ENCODE measurements at regions not wholly inside any gene's neighbourhood (a gene's known extent, or its start where the extent isn't known, plus 50 kb on each side); places are given as distances from the start of the nearest gene placed in this dataset.

GRCh38 chr5:115469904-115470516 is 74.6 kb downstream of the FEM1C start:
- no peak for DNase-seq
- peaks cover 14% of the 10 kb centered on the region for H3K4me1 ChIP-seq (ENCODE audit: insufficient read depth, low read length)
- H3F3A ChIP-seq (ENCODE audit: low read length, unreplicated experiment): no peaks in the 10 kb centered on the region
- H3K27me3 ChIP-seq (ENCODE audit: low read length): no peaks in the 10 kb centered on the region
- H3K27ac ChIP-seq (ENCODE audit: low read length): no peak overlapping the region
- BruUV-seq (replicated peaks): no TSS peak
- ChIA-PET CTCF (no interaction called here), POLR2A (ENCODE audit: unreplicated experiment) (no interaction called here)
- no peaks in the 10 kb centered on the region for H3K36me3 ChIP-seq (ENCODE audit: low read depth, low read length)
- intact Hi-C loops (cut with micrococcal nuclease): no loop called here
- H3K4me3 ChIP-seq (ENCODE audit: low read length): no peak overlapping the region
- 0 out of 2 replicates have a peak, but pooled peaks cover 4% of the 10 kb centered on the region for H3K9me2 ChIP-seq (replicated peaks; ENCODE audit: low read length)
- H3K79me2 ChIP-seq (ENCODE audit: low read length): no peaks in the 10 kb centered on the region
- no peaks in the 10 kb centered on the region for H3K9me3 ChIP-seq (ENCODE audit: low read length)
- H2AFZ ChIP-seq (ENCODE audit: low read length): no peak overlapping the region
- no peaks in the 10 kb centered on the region for H4K20me1 ChIP-seq (ENCODE audit: low read length)
- H3K9ac ChIP-seq (ENCODE audit: low read length): no peak overlapping the region
- no peak for ATAC-seq
- no peak overlapping the region for H3K4me2 ChIP-seq (ENCODE audit: low read length)
- TF ChIP-seq EZH2phosphoT487 (IDR thresholded peaks at IDR 0.05; ENCODE audit: borderline replicate concordance, low read length) (no peak), EZH2 (IDR thresholded peaks at IDR 0.05; ENCODE audit: low read length, unreplicated experiment) (no peak), CTCF (conservative IDR thresholded peaks at IDR 0.05; ENCODE audit: low read depth, low read length) (no peak)

GRCh38 chr5:115467628-115468027 is 76.9 kb downstream of the FEM1C start:
- peak; percentile 78 for ATAC-seq
- Histone ChIP-seq H3K9me2 (replicated peaks; ENCODE audit: low read length) (no peaks in the 10 kb centered on the region), H2AFZ (ENCODE audit: low read length) (no peak overlapping the region), H3K79me2 (ENCODE audit: low read length) (no peaks in the 10 kb centered on the region), H3K4me2 (ENCODE audit: low read length) (no peak overlapping the region), H3K4me3 (ENCODE audit: low read length) (no peak overlapping the region), H3K9ac (ENCODE audit: low read length) (no peak overlapping the region), H3K36me3 (ENCODE audit: low read depth, low read length) (no peaks in the 10 kb centered on the region), H3F3A (ENCODE audit: low read length, unreplicated experiment) (peaks cover 1% of the 10 kb centered on the region), H3K27ac (ENCODE audit: low read length) (no peak overlapping the region), H3K27me3 (ENCODE audit: low read length) (no peaks in the 10 kb centered on the region), H4K20me1 (ENCODE audit: low read length) (no peaks in the 10 kb centered on the region), H3K9me3 (ENCODE audit: low read length) (no peaks in the 10 kb centered on the region), H3K4me1 (ENCODE audit: insufficient read depth, low read length) (peaks cover 18% of the 10 kb centered on the region)
- BruUV-seq (replicated peaks): no TSS peak
- ChIA-PET CTCF (no interaction called here), POLR2A (ENCODE audit: unreplicated experiment) (no interaction called here)
- intact Hi-C loops (cut with micrococcal nuclease): no loop called here
- peak; percentile 21 for DNase-seq
- no peak for TF ChIP-seq CTCF (conservative IDR thresholded peaks at IDR 0.05; ENCODE audit: low read depth, low read length)
- TF ChIP-seq EZH2phosphoT487 (IDR thresholded peaks at IDR 0.05; ENCODE audit: borderline replicate concordance, low read length): no peak
- TF ChIP-seq EZH2 (IDR thresholded peaks at IDR 0.05; ENCODE audit: low read length, unreplicated experiment): no peak

- ChIA-PET POLR2A (ENCODE audit: unreplicated experiment) (no interaction called here), CTCF (no interaction called here)
- H3K36me3 ChIP-seq (ENCODE audit: low read depth, low read length): no peaks in the 10 kb centered on the region
- intact Hi-C loops (cut with micrococcal nuclease): no loop called here
- BruUV-seq (replicated peaks): no TSS peak
- ATAC-seq (no peak), DNase-seq (no peak)
- H3K79me2 ChIP-seq (ENCODE audit: low read length): no peaks in the 10 kb centered on the region
- peaks cover 15% of the 10 kb centered on the region for H3F3A ChIP-seq (ENCODE audit: low read length, unreplicated experiment)
- H2AFZ ChIP-seq (ENCODE audit: low read length): no peak overlapping the region
- no peaks in the 10 kb centered on the region for H3K9me3 ChIP-seq (ENCODE audit: low read length)
- no peak overlapping the region for H3K4me2 ChIP-seq (ENCODE audit: low read length)
- H3K9me2 ChIP-seq (replicated peaks; ENCODE audit: low read length): no peaks in the 10 kb centered on the region
- H3K27ac ChIP-seq (ENCODE audit: low read length): no peak overlapping the region
- no peak overlapping the region for H3K4me3 ChIP-seq (ENCODE audit: low read length)
- H3K9ac ChIP-seq (ENCODE audit: low read length): no peak overlapping the region
- no peaks in the 10 kb centered on the region for H4K20me1 ChIP-seq (ENCODE audit: low read length)
- no peaks in the 10 kb centered on the region for H3K27me3 ChIP-seq (ENCODE audit: low read length)
- H3K4me1 ChIP-seq (ENCODE audit: insufficient read depth, low read length): peaks cover 37% of the 10 kb centered on the region
- TF ChIP-seq EZH2phosphoT487 (IDR thresholded peaks at IDR 0.05; ENCODE audit: borderline replicate concordance, low read length) (no peak), EZH2 (IDR thresholded peaks at IDR 0.05; ENCODE audit: low read length, unreplicated experiment) (no peak), CTCF (conservative IDR thresholded peaks at IDR 0.05; ENCODE audit: low read depth, low read length) (no peak)
Observed at GRCh38 chr5:115465431-115465830, 79.1 kb downstream of the FEM1C start.
